GM23338 (cell line): ENCODE measurements at regions not wholly inside any gene's neighbourhood (a gene's known extent, or its start where the extent isn't known, plus 50 kb on each side); places are given as distances from the start of the nearest gene placed in this dataset.

Experiments
- ATAC-seq: fragments of 200-7000 bp; cut with Tn5 transposase; 3 replicates; pipeline ENCODE4 v1.9.1; 2020
- DNase-seq: peaks from one replicate; pipeline ENCODE4 v3.0.0-alpha.2; 2015; ENCODE audit warnings: low spot score
- H2AFZ ChIP-seq: fragments of 200-600 bp; sonication (generic); 2 replicates; pipeline ENCODE4 v1.8.0; 2016; ENCODE audit warnings: antibody characterized with exemption, mild to moderate bottlenecking, moderate library complexity
- H3F3A ChIP-seq: fragments of 200-600 bp; sonication (generic); replicated peaks from 2 replicates; pipeline ENCODE4 v1.8.0; 2017; ENCODE audit warnings: antibody characterized with exemption, mixed run types, low read depth
- H3K27ac ChIP-seq: fragments of 200-600 bp; sonication (generic); 2 replicates; pipeline ENCODE4 v1.6.1; 2016; ENCODE audit warnings: low read depth
- H3K27me3 ChIP-seq: fragments of 200-600 bp; sonication (generic); 2 replicates; pipeline ENCODE4 v1.8.0; 2016; ENCODE audit warnings: mild to moderate bottlenecking, mixed run types, moderate library complexity; ENCODE audit not compliant: insufficient read depth
- H3K36me3 ChIP-seq: fragments of 200-600 bp; sonication (generic); 2 replicates; pipeline ENCODE4 v1.8.0; 2016; ENCODE audit warnings: mild to moderate bottlenecking; ENCODE audit not compliant: insufficient read depth
- H3K4me1 ChIP-seq: fragments of 200-600 bp; sonication (generic); 2 replicates; pipeline ENCODE4 v1.8.0; 2016; ENCODE audit warnings: mild to moderate bottlenecking, moderate library complexity; ENCODE audit not compliant: insufficient read depth
- H3K4me2 ChIP-seq: fragments of 200-600 bp; sonication (generic); 2 replicates; pipeline ENCODE4 v1.7.1; 2017; ENCODE audit warnings: mixed run types
- H3K4me3 ChIP-seq: fragments of 200-600 bp; sonication (generic); 2 replicates; pipeline ENCODE4 v1.6.1; 2016; ENCODE audit warnings: mixed run types
- H3K79me2 ChIP-seq: fragments of 200-600 bp; sonication (generic); replicated peaks from 2 replicates; pipeline ENCODE4 v1.8.0; 2017; ENCODE audit warnings: mild to moderate bottlenecking; ENCODE audit not compliant: insufficient read depth
- H3K9me2 ChIP-seq: fragments of 200-600 bp; sonication (generic); 2 replicates; pipeline ENCODE4 v1.8.0; 2017; ENCODE audit not compliant: insufficient read depth
- H4K20me1 ChIP-seq: fragments of 200-600 bp; sonication (generic); replicated peaks from 2 replicates; pipeline ENCODE4 v1.8.0; 2017; ENCODE audit warnings: mild to moderate bottlenecking; ENCODE audit not compliant: insufficient read depth
- H3K27ac Mint-ChIP-seq: 2 replicates; pipeline ENCODE4 v1.8.0; 2020; ENCODE audit warnings: inconsistent platforms, mild to moderate bottlenecking, moderate library complexity, mixed read lengths
- H3K27me3 Mint-ChIP-seq: 3 replicates; pipeline ENCODE4 v1.8.0; 2022; ENCODE audit warnings: low read depth, mild to moderate bottlenecking, moderate library complexity, mixed read lengths, inconsistent platforms; ENCODE audit not compliant: insufficient read depth, poor library complexity
- H3K36me3 Mint-ChIP-seq: 3 replicates; pipeline ENCODE4 v1.8.0; 2021; ENCODE audit warnings: low read depth, mild to moderate bottlenecking, inconsistent platforms, moderate library complexity, mixed read lengths
- H3K4me1 Mint-ChIP-seq: 3 replicates; pipeline ENCODE4 v1.8.0; 2020; ENCODE audit warnings: mild to moderate bottlenecking, inconsistent platforms, mixed read lengths
- H3K4me3 Mint-ChIP-seq: 3 replicates; pipeline ENCODE4 v1.8.0; 2021; ENCODE audit warnings: moderate library complexity, mild to moderate bottlenecking, inconsistent platforms, mixed read lengths
- H3K9me3 Mint-ChIP-seq: 3 replicates; pipeline ENCODE4 v1.8.0; 2020; ENCODE audit warnings: moderate library complexity, mild to moderate bottlenecking, inconsistent platforms, mixed read lengths
- ETS1 ChIP-seq: IDR thresholded peaks from 2 replicates; pipeline ENCODE4 v1.6.1; 2016; ENCODE audit warnings: antibody characterized with exemption
- ZNF114 ChIP-seq: fragments of 250-450 bp; sonication (Bioruptor Pico); IDR thresholded peaks from 2 replicates; pipeline ENCODE4 v1.5.0; 2020; ENCODE audit warnings: mild to moderate bottlenecking, moderate library complexity
- TF ChIP-seq, protein P1 (sequence below), 2 experiments: fragments of 200-600 bp in 1 of 2; sonication (generic) in 1 of 2; conservative IDR thresholded peaks; 2 replicates each; pipeline versions ENCODE4 v1.5.1 to v1.6.1; 2016 to 2017; ENCODE audit warnings: antibody characterized with exemption in 2 of 2, low read depth in 2 of 2, mild to moderate bottlenecking in 2 of 2, moderate library complexity in 1 of 2
- TF ChIP-seq, protein P2 (sequence below): fragments of 250-450 bp; sonication (Bioruptor Pico); IDR thresholded peaks from 2 replicates; pipeline ENCODE4 v1.5.0; 2020; ENCODE audit warnings: mild to moderate bottlenecking, moderate library complexity

DNA sequence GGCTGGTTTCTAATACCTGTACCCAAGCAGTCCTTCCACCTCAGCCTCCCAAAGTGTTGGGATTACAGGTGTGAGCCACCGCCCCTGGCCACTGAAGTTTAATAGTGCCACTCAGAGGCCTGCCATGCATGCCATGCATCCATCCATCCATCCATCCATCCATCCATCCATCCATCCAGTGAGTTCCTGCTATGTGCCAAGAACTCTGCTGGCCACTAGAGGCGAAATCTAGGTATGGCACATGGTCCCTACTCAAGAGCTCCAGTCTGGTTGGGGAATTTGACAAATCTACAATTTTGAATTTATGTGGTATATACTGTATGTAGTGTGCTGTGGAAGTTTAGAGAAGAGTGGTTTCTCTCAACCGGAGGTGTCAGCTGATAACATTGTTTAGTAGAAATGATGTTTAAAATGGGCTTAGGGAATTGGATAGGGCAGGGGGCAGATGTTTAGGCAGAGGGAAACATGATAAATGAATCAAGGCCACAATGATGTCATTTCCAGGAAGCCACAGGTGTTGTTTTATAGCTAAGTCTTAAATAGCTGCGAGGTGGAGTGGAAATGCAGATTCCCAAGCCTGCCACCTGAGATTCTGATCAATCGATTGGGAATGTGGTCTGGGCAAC is 384.4 kb upstream of the C2CD4B start:
- Histone ChIP-seq H3K27me3 (no peaks in the 10 kb centered on the region), H3K4me2 (no peak overlapping the region), H3K36me3 (no peaks in the 10 kb centered on the region), H3K79me2 (peaks cover 4% of the 10 kb centered on the region; the same call in 1 of the 2 replicates), H3K4me3 (no peak overlapping the region), H4K20me1 (no peaks in the 10 kb centered on the region), H2AFZ (no peak overlapping the region), H3K4me1 (no peaks in the 10 kb centered on the region), H3K9me2 (peaks cover 3% of the 10 kb centered on the region; the same call in 1 of the 2 replicates), H3K27ac (no peak overlapping the region), H3F3A (no peaks in the 10 kb centered on the region)
- no peak overlapping the region for H3K27ac Mint-ChIP-seq
- H3K9me3 Mint-ChIP-seq = no peaks in the 10 kb centered on the region
- H3K27me3 Mint-ChIP-seq = peaks cover 2% of the 10 kb centered on the region
- no peak overlapping the region for H3K4me3 Mint-ChIP-seq
- H3K4me1 Mint-ChIP-seq = peaks cover 10% of the 10 kb centered on the region; the same call in 2 of the 3 replicates
- H3K36me3 Mint-ChIP-seq = no peaks in the 10 kb centered on the region
- DNase-seq = peak; percentile 64
- TF ChIP-seq ZNF114 (CRISPR knock-in tag) = 0 out of 2 replicates have a peak, but pooled peaks have one; percentile 26
- TF ChIP-seq ETS1 = no peak
- TF ChIP-seq, protein P1, sequence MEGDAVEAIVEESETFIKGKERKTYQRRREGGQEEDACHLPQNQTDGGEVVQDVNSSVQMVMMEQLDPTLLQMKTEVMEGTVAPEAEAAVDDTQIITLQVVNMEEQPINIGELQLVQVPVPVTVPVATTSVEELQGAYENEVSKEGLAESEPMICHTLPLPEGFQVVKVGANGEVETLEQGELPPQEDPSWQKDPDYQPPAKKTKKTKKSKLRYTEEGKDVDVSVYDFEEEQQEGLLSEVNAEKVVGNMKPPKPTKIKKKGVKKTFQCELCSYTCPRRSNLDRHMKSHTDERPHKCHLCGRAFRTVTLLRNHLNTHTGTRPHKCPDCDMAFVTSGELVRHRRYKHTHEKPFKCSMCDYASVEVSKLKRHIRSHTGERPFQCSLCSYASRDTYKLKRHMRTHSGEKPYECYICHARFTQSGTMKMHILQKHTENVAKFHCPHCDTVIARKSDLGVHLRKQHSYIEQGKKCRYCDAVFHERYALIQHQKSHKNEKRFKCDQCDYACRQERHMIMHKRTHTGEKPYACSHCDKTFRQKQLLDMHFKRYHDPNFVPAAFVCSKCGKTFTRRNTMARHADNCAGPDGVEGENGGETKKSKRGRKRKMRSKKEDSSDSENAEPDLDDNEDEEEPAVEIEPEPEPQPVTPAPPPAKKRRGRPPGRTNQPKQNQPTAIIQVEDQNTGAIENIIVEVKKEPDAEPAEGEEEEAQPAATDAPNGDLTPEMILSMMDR (conservative IDR thresholded peaks at IDR 0.05; ENCODE audit: low read depth in 2 of 2) = peak; percentile 76
- TF ChIP-seq, protein P2, sequence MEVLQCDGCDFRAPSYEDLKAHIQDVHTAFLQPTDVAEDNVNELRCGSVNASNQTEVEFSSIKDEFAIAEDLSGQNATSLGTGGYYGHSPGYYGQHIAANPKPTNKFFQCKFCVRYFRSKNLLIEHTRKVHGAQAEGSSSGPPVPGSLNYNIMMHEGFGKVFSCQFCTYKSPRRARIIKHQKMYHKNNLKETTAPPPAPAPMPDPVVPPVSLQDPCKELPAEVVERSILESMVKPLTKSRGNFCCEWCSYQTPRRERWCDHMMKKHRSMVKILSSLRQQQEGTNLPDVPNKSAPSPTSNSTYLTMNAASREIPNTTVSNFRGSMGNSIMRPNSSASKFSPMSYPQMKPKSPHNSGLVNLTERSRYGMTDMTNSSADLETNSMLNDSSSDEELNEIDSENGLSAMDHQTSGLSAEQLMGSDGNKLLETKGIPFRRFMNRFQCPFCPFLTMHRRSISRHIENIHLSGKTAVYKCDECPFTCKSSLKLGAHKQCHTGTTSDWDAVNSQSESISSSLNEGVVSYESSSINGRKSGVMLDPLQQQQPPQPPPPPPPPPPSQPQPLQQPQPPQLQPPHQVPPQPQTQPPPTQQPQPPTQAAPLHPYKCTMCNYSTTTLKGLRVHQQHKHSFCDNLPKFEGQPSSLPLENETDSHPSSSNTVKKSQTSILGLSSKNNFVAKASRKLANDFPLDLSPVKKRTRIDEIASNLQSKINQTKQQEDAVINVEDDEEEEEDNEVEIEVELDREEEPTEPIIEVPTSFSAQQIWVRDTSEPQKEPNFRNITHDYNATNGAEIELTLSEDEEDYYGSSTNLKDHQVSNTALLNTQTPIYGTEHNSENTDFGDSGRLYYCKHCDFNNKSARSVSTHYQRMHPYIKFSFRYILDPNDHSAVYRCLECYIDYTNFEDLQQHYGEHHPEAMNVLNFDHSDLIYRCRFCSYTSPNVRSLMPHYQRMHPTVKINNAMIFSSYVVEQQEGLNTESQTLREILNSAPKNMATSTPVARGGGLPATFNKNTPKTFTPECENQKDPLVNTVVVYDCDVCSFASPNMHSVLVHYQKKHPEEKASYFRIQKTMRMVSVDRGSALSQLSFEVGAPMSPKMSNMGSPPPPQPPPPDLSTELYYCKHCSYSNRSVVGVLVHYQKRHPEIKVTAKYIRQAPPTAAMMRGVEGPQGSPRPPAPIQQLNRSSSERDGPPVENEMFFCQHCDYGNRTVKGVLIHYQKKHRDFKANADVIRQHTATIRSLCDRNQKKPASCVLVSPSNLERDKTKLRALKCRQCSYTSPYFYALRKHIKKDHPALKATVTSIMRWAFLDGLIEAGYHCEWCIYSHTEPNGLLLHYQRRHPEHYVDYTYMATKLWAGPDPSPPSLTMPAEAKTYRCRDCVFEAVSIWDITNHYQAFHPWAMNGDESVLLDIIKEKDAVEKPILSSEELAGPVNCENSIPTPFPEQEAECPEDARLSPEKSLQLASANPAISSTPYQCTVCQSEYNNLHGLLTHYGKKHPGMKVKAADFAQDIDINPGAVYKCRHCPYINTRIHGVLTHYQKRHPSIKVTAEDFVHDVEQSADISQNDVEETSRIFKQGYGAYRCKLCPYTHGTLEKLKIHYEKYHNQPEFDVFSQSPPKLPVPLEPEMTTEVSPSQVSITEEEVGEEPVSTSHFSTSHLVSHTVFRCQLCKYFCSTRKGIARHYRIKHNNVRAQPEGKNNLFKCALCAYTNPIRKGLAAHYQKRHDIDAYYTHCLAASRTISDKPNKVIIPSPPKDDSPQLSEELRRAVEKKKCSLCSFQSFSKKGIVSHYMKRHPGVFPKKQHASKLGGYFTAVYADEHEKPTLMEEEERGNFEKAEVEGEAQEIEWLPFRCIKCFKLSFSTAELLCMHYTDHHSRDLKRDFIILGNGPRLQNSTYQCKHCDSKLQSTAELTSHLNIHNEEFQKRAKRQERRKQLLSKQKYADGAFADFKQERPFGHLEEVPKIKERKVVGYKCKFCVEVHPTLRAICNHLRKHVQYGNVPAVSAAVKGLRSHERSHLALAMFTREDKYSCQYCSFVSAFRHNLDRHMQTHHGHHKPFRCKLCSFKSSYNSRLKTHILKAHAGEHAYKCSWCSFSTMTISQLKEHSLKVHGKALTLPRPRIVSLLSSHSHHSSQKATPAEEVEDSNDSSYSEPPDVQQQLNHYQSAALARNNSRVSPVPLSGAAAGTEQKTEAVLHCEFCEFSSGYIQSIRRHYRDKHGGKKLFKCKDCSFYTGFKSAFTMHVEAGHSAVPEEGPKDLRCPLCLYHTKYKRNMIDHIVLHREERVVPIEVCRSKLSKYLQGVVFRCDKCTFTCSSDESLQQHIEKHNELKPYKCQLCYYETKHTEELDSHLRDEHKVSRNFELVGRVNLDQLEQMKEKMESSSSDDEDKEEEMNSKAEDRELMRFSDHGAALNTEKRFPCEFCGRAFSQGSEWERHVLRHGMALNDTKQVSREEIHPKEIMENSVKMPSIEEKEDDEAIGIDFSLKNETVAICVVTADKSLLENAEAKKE (CRISPR knock-in tag) = peak; percentile 71; the same call in 1 of the 2 replicates
- ATAC-seq = peak; percentile 72
